Osteoblast (primary cell): ENCODE measurements at regions not wholly inside any gene's neighbourhood (a gene's known extent, or its start where the extent isn't known, plus 50 kb on each side); places are given as distances from the start of the nearest gene placed in this dataset.

ENCODE experiments used
- DNase-seq: peaks from one replicate; pipeline ENCODE4 v3.0.0; 2011; ENCODE audit warnings: low spot score, mixed read lengths; ENCODE audit not compliant: insufficient read length; ENCODE audit errors: missing footprints
- H2AFZ ChIP-seq: 2 replicates; pipeline ENCODE4 v1.6.0; 2011; ENCODE audit warnings: mild to moderate bottlenecking, low read length
- H3K27ac ChIP-seq: 2 replicates; pipeline ENCODE4 v1.5.1; 2011; ENCODE audit warnings: mild to moderate bottlenecking, low read depth, low read length, moderate library complexity
- H3K27me3 ChIP-seq: 2 replicates; pipeline ENCODE4 v1.6.0; 2012; ENCODE audit warnings: mild to moderate bottlenecking, control low read depth, inconsistent platforms, low read length, moderate library complexity; ENCODE audit not compliant: insufficient read depth
- H3K36me3 ChIP-seq: 2 replicates; pipeline ENCODE4 v1.5.1; 2011; ENCODE audit warnings: mild to moderate bottlenecking, low read length, control low read depth, moderate library complexity; ENCODE audit not compliant: insufficient read depth
- H3K4me1 ChIP-seq: 2 replicates; pipeline ENCODE4 v1.5.1; 2011; ENCODE audit warnings: mild to moderate bottlenecking, low read length, control low read depth, moderate library complexity; ENCODE audit not compliant: insufficient read depth
- H3K4me2 ChIP-seq: 2 replicates; pipeline ENCODE4 v1.6.0; 2011; ENCODE audit warnings: mild to moderate bottlenecking, low read length; ENCODE audit not compliant: insufficient read depth
- H3K4me3 ChIP-seq: fragments of 200-600 bp; sonication (generic); 3 replicates; pipeline ENCODE4 v1.5.1; 2012; ENCODE audit warnings: mild to moderate bottlenecking, low read length, inconsistent platforms; ENCODE audit not compliant: insufficient read depth
- H3K79me2 ChIP-seq: 2 replicates; pipeline ENCODE4 v1.6.0; 2012; ENCODE audit warnings: mild to moderate bottlenecking, low read length, control low read depth, inconsistent platforms; ENCODE audit not compliant: insufficient read depth
- H3K9me3 ChIP-seq: 2 replicates; pipeline ENCODE4 v1.5.1; 2011; ENCODE audit warnings: low read depth, low read length, control low read depth
- H4K20me1 ChIP-seq: 2 replicates; pipeline ENCODE4 v1.6.0; 2012; ENCODE audit warnings: mild to moderate bottlenecking, low read length, control low read depth; ENCODE audit not compliant: insufficient read depth
- CTCF ChIP-seq: IDR thresholded peaks from 2 replicates; pipeline ENCODE4 v1.5.1; 2011; ENCODE audit warnings: mild to moderate bottlenecking, low read depth, low read length, moderate library complexity; ENCODE audit errors: extremely low read depth

GRCh38 chr11:23398052-23398451, 537.8 kb upstream of the CCDC179 start:
- Histone ChIP-seq H3K4me1 (no peaks in the 10 kb centered on the region), H3K4me2 (no peak overlapping the region), H4K20me1 (no peaks in the 10 kb centered on the region), H3K9me3 (no peaks in the 10 kb centered on the region), H3K79me2 (no peaks in the 10 kb centered on the region), H2AFZ (no peak overlapping the region), H3K4me3 (no peak overlapping the region), H3K27me3 (no peaks in the 10 kb centered on the region), H3K36me3 (no peaks in the 10 kb centered on the region), H3K27ac (no peak overlapping the region)
- no peak for TF ChIP-seq CTCF
- DNase-seq, result no peak

- Histone ChIP-seq H3K27ac (no peak overlapping the region), H3K9me3 (no peaks in the 10 kb centered on the region), H3K79me2 (no peaks in the 10 kb centered on the region), H3K36me3 (no peaks in the 10 kb centered on the region), H4K20me1 (no peaks in the 10 kb centered on the region), H3K4me2 (no peak overlapping the region), H3K4me3 (no peak overlapping the region), H3K27me3 (no peaks in the 10 kb centered on the region), H3K4me1 (no peaks in the 10 kb centered on the region), H2AFZ (no peak overlapping the region)
- DNase-seq, result no peak
- TF ChIP-seq CTCF, result no peak
Measured at GRCh38 chr11:23399995-23400394, 539.7 kb upstream of the CCDC179 start.

DNA sequence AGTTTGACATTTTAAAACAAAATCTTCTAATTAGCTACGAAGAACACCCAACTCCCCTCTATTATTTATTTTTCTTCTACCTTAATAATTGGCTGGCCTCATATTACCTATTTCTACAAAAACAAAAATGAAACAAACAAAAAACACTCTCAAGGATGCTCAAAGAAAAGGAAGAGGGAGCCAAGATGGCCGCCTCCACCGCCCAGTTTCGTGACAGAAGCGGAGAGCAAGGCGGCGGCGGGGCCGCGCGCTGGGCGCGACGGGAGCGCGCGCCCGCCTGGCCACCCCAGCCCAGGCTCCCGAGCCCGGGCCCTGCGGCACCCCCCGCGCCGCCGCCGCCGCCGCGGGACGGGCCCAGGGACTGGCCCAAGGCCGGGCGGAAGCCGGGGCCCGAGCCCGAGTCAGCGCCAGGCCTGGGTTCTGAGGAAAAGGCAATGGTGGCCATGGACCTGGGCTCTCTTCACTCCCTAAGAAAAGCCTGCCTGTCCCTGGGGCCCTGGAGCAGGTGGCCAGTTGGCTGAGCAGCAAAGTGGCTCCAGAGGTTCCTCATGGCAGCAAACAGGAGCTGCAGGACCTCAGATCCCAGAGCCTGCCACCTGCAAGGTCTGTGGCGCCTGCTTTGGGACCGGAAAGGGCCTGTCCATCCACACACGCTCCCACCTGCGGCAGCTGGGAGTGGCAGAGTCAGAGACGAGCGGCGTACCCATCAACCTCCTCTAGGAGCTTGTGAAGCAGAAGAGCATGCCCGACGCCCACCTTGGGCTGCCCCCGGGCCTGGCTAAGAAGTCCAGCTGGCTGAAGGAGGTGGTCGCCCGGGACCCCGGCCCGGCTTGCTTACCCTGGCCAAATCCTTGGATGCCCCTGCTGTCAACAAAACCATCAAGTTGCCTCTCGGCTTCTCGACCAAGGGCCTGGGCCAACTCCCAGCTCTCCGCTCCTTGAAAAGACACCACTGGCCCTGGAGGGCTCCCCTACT, 543.2 kb upstream of the CCDC179 start:
- no peak overlapping the region for H3K27ac ChIP-seq
- no peaks in the 10 kb centered on the region for H3K27me3 ChIP-seq
- DNase-seq, result peak; percentile 39
- no peaks in the 10 kb centered on the region for H3K4me1 ChIP-seq
- H3K36me3 ChIP-seq, result no peaks in the 10 kb centered on the region
- no peak overlapping the region for H2AFZ ChIP-seq
- H3K79me2 ChIP-seq, result no peaks in the 10 kb centered on the region
- no peak overlapping the region for H3K4me2 ChIP-seq
- H4K20me1 ChIP-seq, result no peaks in the 10 kb centered on the region
- no peak for TF ChIP-seq CTCF
- no peak overlapping the region for H3K4me3 ChIP-seq
- H3K9me3 ChIP-seq, result no peaks in the 10 kb centered on the region
